Daoy (cell line): ENCODE measurements at regions not wholly inside any gene's neighbourhood (a gene's known extent, or its start where the extent isn't known, plus 50 kb on each side); places are given as distances from the start of the nearest gene placed in this dataset.
"Not testable (repeated sequence)": the region's sequence is repeated elsewhere in the genome, so short reads cannot be mapped to it uniquely, and the experiment has no call there.

Source experiments
- DNase-seq: peaks from one replicate; pipeline ENCODE4 v3.0.0-alpha.2; 2015; ENCODE audit warnings: low read depth

- DNase-seq: peak; percentile 8
Measured at GRCh38 chr21:28283641-28284490, 708.8 kb downstream of the LTN1 start.

GRCh38 chr21:28282833-28283232 lies 709.8 kb downstream of the LTN1 start:
- DNase-seq: no peak

GRCh38 chr21:28281357-28281756 lies 711.3 kb downstream of the LTN1 start:
- not testable (repeated sequence) for DNase-seq

- DNase-seq: no peak
Measured at GRCh38 chr21:28280611-28281010, 712.1 kb downstream of the LTN1 start.

GRCh38 chr21:28277324-28277723 lies 715.4 kb downstream of the LTN1 start:
- DNase-seq: no peak

- DNase-seq: no peak
Measured at GRCh38 chr21:28272272-28272992, 720.2 kb downstream of the LTN1 start.

- no peak for DNase-seq
Measured at GRCh38 chr21:28269173-28269572, 723.5 kb downstream of the LTN1 start.

- DNase-seq: no peak
Measured at GRCh38 chr21:28268685-28269084, 724.0 kb downstream of the LTN1 start.

GRCh38 chr21:28267449-28267848 lies 725.2 kb downstream of the LTN1 start:
- no peak for DNase-seq

- DNase-seq: no peak
Measured at GRCh38 chr21:28266061-28266460, 726.6 kb downstream of the LTN1 start.

GRCh38 chr21:28263974-28264373 lies 728.7 kb downstream of the LTN1 start:
- no peak for DNase-seq

- no peak for DNase-seq
Measured at GRCh38 chr21:28261298-28261697, 731.4 kb downstream of the LTN1 start.

- DNase-seq: no peak
Measured at GRCh38 chr21:28257276-28257675, 735.4 kb downstream of the LTN1 start.

- no peak for DNase-seq
Measured at GRCh38 chr21:28256837-28257236, 735.8 kb downstream of the LTN1 start.

- no peak for DNase-seq
Measured at GRCh38 chr21:28256420-28256831, 736.3 kb downstream of the LTN1 start.

- no peak for DNase-seq
Measured at GRCh38 chr21:28253961-28254360, 738.7 kb downstream of the LTN1 start.

GRCh38 chr21:28253338-28253737 lies 739.3 kb downstream of the LTN1 start:
- no peak for DNase-seq

- DNase-seq: no peak
Measured at GRCh38 chr21:28252928-28253327, 739.7 kb downstream of the LTN1 start.

- DNase-seq: no peak
Measured at GRCh38 chr21:28250946-28251345, 741.7 kb downstream of the LTN1 start.

GRCh38 chr21:28247454-28248020 lies 745.1 kb downstream of the LTN1 start:
- DNase-seq: no peak

- no peak for DNase-seq
Measured at GRCh38 chr21:28240586-28240985, 752.1 kb downstream of the LTN1 start.

GRCh38 chr21:28239340-28239739 lies 753.3 kb downstream of the LTN1 start:
- DNase-seq: no peak

GRCh38 chr21:28237661-28238060 lies 755.0 kb downstream of the LTN1 start:
- no peak for DNase-seq
